OCI-LY3 (cell line): ENCODE measurements at regions not wholly inside any gene's neighbourhood (a gene's known extent, or its start where the extent isn't known, plus 50 kb on each side); places are given as distances from the start of the nearest gene placed in this dataset.
"Not testable (repeated sequence)": the region's sequence is repeated elsewhere in the genome, so short reads cannot be mapped to it uniquely, and the experiment has no call there.

ENCODE experiments used
- EZH2phosphoT487 ChIP-seq: fragments of 200-600 bp; shearing (Covaris generic); IDR thresholded peaks from 2 replicates; pipeline ENCODE4 v1.6.1; 2018; ENCODE audit warnings: antibody characterized with exemption, mixed run types, low read depth
- TF ChIP-seq, protein P1 (sequence below): fragments of 200-600, 300-600 bp; sonication (generic); IDR thresholded peaks from 2 replicates; pipeline ENCODE4 v1.5.1; 2014; ENCODE audit warnings: antibody characterized with exemption, low read length, low read depth

DNA sequence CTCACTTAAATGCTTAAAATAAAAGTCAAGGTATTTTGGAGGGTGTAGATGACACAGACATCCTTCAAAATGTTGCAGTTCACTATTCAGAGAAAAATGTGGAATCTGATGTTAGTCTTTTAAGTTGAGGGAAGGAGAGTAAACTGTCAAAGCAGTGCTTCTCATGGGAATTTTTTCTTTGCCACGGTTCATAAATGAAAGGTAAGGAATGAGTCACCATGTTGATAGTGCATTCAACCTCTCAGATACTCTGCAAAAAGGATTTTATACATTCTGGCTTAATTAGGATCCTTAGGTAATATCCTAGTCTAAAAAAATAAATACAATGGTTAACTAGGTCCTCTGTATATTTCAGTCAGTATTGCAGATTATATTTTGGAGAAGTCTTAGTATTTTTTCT, 804.3 kb downstream of the TTLL7 start:
- TF ChIP-seq, protein P1, sequence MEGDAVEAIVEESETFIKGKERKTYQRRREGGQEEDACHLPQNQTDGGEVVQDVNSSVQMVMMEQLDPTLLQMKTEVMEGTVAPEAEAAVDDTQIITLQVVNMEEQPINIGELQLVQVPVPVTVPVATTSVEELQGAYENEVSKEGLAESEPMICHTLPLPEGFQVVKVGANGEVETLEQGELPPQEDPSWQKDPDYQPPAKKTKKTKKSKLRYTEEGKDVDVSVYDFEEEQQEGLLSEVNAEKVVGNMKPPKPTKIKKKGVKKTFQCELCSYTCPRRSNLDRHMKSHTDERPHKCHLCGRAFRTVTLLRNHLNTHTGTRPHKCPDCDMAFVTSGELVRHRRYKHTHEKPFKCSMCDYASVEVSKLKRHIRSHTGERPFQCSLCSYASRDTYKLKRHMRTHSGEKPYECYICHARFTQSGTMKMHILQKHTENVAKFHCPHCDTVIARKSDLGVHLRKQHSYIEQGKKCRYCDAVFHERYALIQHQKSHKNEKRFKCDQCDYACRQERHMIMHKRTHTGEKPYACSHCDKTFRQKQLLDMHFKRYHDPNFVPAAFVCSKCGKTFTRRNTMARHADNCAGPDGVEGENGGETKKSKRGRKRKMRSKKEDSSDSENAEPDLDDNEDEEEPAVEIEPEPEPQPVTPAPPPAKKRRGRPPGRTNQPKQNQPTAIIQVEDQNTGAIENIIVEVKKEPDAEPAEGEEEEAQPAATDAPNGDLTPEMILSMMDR: not testable (repeated sequence)
- TF ChIP-seq EZH2phosphoT487: not testable (repeated sequence)
